HG03103 (cell line): ENCODE measurements at regions not wholly inside any gene's neighbourhood (a gene's known extent, or its start where the extent isn't known, plus 50 kb on each side); places are given as distances from the start of the nearest gene placed in this dataset.

Source experiments
- ATAC-seq: cut with Tn5 transposase; IDR thresholded peaks from one replicate; pipeline ENCODE4 v1.9.1; 2021; ENCODE audit warnings: low read depth; ENCODE audit not compliant: unreplicated experiment

DNA sequence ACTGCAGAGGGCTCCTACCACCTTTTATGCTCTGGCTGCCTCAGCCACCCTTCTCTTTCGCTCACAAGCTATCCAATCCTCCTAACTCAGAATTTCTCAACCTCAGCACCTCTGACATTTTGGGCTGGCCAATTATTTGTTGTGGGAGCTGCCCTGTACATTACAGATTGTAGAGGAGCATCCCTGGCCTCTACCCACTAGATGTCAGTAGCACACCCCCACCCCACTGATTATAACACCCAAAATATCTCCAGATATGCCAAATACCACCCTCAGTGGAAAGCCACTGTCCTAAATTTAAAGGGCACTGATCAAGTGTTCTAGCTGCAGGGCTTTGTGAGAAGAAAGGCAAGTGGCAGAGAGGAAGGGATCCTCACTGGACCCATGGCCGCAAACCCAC lies 443.1 kb downstream of the SOX6 start:
- no peak for ATAC-seq
